T47D (cell line): ENCODE measurements at regions not wholly inside any gene's neighbourhood (a gene's known extent, or its start where the extent isn't known, plus 50 kb on each side); places are given as distances from the start of the nearest gene placed in this dataset.
"Not testable (repeated sequence)": the region's sequence is repeated elsewhere in the genome, so short reads cannot be mapped to it uniquely, and the experiment has no call there.

Experiments
- DNase-seq, 2 experiments: peaks; one replicate each; pipeline versions ENCODE4 v3.0.0 to v3.0.0-alpha.2; 2011 to 2012; ENCODE audit warnings: low read depth in 1 of 2, low spot score in 1 of 2
- JUND ChIP-seq: IDR thresholded peaks from 2 replicates; pipeline ENCODE4 v1.6.1; 2012; ENCODE audit warnings: low read depth
- in situ Hi-C: cut with HindIII; loops from 2 replicates; pipeline ENCODE4 v1.10.0; 2016; ENCODE audit warnings: low sequenced_read_pairs, low pct_unique_long_range_greater_than_20kb

DNA sequence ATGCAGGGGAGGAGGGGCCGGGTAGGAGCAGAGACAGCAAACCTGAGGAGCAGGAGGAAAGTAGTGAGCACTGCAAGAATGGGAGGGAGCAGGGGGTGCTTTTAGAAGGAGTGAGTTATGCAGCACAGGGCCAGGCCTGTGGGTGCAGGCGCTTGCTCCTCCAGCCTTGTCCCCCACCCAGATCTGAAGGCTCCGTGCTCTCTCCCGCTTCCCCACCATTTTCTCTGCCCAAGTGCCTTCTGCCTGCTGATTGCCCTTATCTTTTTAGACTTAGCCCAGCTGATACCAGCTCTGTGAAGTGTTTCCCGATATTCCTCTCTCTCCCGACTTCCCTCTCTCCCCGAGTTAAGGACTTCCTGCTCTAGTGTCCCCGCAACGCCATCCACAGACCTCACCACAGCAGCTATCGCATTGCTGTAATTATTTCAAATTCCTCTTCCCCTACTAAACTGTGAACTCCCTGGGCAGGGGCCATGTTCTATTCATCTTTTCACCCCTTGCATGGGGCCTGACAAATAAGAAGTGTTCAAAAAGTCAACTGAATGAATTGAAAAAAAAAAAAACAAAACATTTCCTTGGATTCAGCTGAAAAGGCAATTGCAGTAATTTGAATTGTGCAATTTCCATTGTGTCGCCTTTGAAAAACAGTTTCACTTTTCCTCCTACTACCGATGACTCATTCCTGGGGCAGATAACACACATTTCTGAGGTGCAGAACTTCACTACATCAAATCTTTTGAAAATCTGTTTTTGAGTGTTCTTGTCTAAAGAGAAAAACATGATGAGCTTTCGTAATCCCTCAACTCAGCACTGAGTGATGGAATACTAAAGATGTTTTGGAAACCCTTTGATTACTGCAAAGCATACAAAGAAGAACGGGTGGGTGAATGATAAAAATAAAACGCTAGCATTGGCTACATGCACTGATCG is 69.7 kb upstream of the BMAL1 start:
- DNase-seq = no peak
- no peak for TF ChIP-seq JUND
- in situ Hi-C loops = no loop called here

DNA sequence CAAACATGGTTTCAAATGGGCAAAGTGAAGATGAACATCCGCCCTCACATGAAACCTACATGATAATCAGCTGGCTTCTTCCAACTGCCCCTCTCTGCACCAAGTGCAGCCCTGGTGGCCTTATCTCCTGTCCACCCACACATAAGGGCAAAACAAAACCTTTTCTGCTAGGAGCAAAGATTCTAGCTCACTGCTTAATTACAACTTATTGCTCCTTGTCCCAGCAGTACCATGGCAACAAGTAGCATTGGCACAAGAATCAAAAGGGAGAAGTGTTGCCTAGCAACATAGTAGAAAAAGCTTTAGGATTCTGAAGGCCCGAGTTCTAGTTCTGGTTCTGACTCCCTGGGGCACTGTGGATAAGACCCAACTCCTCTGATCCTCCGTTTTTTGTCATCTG is 68.7 kb upstream of the BMAL1 start:
- in situ Hi-C loops = no loop called here
- DNase-seq = no peak
- TF ChIP-seq JUND = no peak

DNA sequence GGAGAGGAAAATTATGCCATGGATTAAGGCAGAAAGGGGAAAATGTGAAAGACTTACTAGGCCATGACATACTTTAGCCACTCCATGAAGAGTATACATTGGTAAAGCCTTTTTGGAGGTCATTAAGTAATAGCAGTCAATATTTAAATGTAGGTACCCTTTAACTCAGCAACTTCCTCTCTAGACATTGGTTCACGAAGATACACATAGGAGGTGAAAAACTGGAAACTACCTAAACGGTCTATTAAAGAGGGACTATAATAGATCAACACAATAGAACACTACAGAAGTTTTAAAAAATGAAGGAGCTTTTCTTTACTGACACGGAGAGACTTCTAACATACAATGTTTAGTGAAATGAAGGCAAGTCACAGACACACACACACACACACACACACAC is 68.2 kb upstream of the BMAL1 start:
- DNase-seq = no peak
- no peak for TF ChIP-seq JUND
- in situ Hi-C loops = no loop called here

DNA sequence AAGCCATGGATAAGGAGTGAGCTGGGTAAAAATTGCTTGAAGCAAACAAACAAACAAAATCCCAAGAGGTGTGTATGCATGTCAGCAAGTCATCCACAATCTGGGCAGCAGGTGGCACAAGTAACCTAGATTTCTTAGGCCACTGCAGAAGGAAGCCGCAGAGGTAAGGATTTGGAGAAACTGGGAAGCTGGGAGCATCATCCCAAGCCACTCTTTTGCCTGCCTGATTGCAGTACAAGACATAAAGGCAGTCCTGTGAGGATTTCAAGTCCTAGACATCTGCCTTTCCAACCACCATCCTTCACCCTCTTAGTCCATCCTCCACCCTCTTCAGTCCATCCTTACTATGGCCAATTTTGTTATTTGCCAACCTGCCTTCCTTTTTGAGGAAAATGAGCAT is 67.2 kb upstream of the BMAL1 start:
- in situ Hi-C loops = no loop called here
- no peak for TF ChIP-seq JUND
- DNase-seq = peak; percentile 28 to 75

DNA sequence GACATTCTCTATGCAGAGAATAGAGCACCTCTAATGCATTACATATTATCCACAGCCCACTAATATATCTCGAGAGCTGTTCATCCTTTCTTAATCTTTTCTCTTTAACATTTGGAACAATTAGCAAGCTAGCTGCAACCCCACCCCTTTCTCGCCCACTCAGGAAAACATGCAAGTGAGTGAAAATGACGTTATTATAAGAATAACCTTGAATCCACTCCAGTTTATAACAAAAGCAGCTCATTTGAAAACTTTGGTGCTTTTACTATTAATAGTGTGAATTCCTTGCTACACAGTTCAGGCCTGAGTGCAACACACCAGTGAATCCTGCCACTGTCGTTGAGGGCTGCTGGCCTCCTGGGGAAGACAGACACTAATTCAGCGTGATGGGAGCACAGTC is 63.3 kb upstream of the BMAL1 start:
- DNase-seq = no peak
- TF ChIP-seq JUND = no peak
- in situ Hi-C loops = no loop called here

DNA sequence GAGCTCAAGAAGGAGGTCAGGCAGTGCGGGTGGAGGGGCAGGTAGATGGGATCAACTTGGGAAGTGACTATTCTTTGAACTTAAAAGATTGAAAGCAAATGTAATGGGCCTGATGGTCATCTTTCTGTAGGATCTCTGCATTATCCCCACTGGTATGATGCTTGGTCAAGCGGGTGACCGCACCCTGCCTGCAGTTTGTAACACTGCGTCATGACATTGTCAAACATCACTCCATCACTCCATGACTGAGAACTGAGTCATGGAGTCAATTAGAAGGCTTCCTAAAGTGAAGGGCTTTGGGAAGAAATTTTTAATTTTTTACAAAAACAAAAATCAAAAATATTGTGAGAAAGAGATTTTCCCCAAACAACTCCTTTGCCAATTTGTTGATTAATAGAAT is 62.4 kb upstream of the BMAL1 start:
- in situ Hi-C loops = no loop called here
- TF ChIP-seq JUND = no peak
- DNase-seq = no peak

DNA sequence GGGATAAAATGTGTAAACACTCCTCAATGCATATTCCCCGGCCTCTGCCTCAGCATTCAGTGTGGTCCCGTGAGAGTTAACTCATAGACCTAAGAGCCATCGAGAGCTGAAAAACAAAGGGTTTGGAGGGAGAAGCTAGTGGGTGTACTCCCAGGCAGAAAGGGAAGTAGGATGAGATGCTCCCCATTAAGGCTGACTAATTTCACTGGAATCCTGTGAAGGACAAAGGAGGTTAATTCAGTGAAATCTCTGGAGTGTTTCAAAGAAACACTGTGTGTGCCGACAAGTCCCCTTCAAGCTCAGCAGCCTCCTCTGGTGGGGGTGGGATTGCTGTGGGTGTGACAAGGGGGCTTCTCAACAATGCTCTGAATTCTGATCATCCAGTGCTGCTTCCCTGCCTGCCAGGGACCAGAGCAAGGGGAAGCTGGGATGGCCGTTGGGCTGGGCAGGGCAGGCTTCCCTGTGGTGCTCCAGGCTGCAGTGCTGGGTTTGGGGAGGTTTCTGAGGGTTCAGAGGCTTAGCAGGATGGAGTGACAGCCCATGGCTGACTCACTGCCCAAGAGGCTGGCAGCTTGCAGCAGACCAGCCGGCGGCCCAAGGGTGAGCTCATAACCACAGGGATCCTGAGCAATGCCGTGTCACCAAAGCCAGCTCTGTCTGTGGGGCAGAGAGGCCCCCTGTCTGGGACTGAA is 61.4 kb upstream of the BMAL1 start:
- no peak for DNase-seq
- in situ Hi-C loops = no loop called here

DNA sequence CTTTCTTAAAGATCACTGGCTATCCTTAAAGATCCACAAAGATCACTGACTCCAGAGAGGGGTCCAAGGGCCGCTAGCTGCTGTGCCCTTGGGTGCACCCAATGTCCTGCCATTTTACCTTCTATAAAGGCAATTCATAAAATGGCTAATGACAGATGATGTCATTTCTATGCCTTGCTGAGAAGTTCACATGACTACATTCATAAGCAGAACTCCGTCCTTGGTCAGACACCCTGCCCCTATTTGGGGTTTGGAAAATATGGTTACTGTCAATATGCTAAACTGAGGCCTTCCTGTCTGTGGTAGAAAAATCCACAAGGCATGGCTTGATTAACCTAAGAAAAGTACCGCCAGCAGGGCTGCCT is 60.9 kb upstream of the BMAL1 start:
- in situ Hi-C loops = no loop called here
- no peak for TF ChIP-seq JUND

More for the DNA sequence above, 61.4 kb upstream of the BMAL1 start:
- no peak for TF ChIP-seq JUND

DNA sequence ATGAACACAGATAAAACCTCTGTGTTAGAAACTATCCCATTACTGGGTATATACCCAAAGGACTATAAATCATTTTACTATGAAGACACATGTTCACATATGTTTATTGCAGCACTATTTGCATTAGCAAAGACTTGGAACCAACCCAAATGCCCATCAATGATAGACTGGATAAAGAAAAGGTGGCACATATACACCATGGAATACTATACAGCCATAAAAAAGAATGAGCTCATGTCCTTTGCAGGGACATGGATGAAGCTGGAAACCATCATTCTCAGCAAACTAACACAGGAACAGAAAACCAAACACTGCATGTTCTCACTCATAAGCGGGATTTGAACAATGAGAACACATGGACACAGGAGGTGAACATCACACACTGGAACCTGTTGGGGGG is 58.9 kb upstream of the BMAL1 start:
- in situ Hi-C loops, DNase-seq: not testable (repeated sequence)

More for the DNA sequence above, 60.9 kb upstream of the BMAL1 start:
- no peak for DNase-seq

DNA sequence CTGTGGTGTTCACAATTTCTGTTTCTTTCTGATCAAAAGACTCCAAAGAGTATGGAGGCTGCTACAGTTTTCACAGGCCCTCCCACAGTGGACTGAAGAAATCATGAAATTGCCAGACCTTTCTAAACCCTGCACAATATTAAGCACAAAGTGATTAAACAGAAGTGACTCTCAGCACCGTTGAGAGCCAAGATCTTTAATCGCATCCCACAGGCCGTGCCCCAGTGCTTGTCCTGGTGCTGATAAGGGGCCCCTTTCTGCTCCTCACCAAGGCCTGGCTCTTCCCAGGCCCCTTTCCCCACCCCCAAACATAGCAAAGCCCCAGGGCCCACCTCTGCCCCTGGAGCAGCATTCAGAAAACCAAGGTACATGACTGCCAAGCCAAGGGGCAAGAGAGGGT is 57.4 kb upstream of the BMAL1 start:
- in situ Hi-C loops = no loop called here
- no peak for DNase-seq
- no peak for TF ChIP-seq JUND

DNA sequence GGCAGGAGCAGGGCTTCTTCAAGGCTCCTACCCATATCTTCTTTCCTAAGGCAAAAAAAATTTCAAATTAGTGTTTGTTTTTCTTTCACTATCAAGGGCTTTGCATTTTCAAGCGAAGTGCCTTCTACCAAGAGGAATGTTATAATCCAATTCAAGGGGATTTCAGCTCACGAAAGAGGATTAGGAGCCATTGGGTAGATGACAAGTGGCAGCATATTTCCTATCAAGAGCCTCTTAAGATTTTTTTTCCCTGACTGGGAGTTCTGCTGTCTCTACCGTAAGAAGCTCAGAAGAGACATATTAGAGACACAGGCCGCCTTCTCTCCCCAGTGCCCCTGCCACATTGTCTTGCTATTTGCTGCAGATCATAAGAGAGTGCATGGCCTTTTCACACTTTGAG is 55.9 kb upstream of the BMAL1 start:
- DNase-seq = no peak
- no peak for TF ChIP-seq JUND
- in situ Hi-C loops = no loop called here

DNA sequence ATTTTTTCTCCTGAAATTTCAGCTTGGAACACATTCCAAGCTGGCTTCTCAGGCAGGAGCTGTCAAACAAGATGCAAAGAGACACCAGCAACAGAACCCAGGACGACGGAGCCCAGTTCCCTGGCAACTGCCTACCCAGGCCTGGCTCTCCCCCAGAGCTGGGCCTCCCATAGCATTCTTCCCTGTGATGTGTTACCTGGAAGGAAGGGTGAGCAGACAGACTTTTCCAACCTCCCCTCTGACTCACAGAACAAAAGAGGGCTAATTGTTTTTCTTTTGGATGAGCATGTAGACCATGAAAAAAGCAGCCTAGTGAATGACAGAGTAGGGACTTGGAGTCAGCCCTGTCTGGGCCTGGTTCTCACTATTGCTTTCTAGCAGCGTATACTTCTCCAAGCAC is 55.3 kb upstream of the BMAL1 start:
- in situ Hi-C loops = no loop called here
- no peak for DNase-seq
- no peak for TF ChIP-seq JUND

DNA sequence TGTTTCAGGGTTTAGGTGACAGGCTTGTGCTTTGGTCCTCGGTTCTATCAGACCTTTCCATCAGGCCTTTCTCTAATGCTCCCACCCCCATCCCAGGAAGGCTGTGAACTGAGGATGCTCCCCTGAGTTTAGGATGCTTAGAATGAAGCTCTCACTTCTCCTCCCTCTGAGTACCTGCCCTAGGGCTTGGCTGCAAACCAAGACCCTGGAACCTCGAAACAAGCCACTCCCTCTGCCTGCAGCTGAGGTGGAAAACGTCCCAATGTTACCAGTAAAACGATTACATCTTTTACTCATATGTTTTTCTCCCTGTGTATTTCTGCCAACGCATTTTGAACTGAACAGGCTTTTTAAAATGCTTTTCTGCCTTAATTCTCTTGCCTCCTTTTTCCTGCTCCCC is 54.5 kb upstream of the BMAL1 start:
- in situ Hi-C loops = no loop called here
- DNase-seq = no peak
- no peak for TF ChIP-seq JUND
